Stimulated activated CD8-positive, alpha-beta memory T cell treated with anti-CD3 and anti-CD28 coated beads, Interleukin-15, amount 100 ng/mL, for 4 hours (primary cell): ENCODE measurements at regions not wholly inside any gene's neighbourhood (a gene's known extent, or its start where the extent isn't known, plus 50 kb on each side); places are given as distances from the start of the nearest gene placed in this dataset.
"Not testable (repeated sequence)": the region's sequence is repeated elsewhere in the genome, so short reads cannot be mapped to it uniquely, and the experiment has no call there.

Experiments used
- DNase-seq, 2 donors: peaks; one replicate each; pipeline ENCODE4 v3.0.0-alpha.2; 2020; ENCODE audit warnings: low read depth in 2 of 2

DNA sequence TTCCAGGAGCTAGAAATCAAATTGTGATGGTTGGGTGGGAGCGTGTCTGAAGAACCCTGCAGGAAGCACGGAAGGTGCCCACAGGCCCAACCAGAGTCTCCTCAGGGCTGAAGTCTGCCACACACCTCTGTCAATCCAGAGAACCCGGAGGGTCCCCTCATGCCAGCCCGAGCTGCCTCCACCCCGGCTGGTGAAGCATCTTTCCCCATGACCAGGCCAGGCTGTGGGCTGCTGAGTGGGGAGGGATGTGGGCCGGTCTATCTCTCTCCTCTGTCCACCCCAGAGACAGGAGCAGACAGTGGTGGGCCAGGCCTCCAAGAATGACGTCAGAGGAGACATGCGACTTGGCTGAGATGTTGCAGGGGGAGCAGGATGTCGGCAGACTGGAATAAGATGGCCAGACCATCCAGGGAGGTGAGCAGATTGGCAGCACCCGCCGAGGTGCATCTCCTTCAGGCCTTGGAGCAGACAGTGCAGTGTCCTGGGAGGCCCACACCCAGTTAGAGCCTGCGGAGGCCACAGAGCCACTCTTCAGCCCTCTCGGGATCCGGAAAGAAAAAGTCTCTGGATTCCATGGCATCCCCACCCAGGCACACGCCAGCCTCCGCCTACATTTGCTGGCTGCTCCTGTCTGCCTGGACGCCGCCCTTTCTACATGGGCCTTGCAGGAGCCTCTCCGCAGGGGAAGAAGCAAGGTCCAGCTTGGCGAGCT lies 1524.9 kb downstream of the BRD1 start:
- no peak for DNase-seq

DNA sequence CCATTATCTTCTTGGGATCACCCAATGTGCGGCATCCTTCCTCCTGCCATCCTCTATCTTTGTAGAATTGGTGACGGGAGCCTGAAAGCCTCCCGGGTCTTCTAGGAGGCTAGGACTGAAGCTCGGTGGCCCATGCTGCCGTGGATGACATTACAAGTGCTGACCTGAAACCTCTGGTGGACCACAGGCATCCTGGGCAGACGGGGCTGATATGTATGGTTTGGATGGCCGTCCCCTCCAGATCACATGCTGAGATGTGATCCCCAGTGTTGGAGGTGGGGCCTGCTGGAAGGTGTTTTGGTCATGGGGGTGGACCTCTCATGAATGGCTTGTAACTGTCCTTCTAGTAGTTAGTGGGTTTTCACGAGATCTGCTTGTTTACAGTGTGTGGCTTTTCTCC lies 1525.8 kb downstream of the BRD1 start:
- no peak for DNase-seq

DNA sequence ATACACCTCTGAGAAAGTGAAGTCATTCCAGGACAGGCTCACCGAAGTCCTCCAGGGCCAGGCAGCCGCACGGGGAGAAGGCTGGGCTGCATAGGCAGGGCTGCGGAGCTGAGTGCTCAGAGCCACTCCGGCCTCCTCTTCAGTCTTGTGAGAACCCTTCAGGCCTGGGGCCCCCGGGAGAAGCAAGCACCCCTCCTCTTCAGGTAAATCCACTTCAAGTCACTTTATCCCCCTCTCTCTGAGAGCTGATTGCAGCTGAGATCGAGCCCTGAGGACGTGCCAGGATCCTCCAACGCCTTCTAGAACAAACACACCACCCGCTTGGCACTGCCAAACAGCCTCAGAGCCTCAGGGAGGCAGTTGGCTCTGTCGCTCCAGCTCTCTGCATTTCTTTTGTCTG lies 1526.3 kb downstream of the BRD1 start:
- DNase-seq: no peak

DNA sequence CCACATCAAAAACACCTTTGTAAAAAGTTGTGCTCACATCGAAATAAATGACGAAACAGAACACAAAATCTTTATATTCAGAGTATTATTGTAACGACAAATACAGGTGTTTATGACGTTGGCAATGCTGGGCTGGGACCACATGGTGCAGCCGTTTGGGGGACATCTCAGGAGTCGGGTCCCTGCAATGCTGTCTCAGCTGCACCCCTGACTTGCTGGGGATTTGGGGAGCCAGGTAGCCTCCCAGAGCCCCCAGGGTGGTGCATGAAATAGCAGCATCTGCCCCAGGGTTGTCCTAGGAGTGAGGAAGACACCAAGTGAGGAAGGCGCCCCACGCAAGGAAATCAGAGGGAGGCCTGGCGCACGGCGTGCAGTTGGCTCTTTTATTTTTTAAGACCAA lies 1526.8 kb downstream of the BRD1 start:
- no peak for DNase-seq

DNA sequence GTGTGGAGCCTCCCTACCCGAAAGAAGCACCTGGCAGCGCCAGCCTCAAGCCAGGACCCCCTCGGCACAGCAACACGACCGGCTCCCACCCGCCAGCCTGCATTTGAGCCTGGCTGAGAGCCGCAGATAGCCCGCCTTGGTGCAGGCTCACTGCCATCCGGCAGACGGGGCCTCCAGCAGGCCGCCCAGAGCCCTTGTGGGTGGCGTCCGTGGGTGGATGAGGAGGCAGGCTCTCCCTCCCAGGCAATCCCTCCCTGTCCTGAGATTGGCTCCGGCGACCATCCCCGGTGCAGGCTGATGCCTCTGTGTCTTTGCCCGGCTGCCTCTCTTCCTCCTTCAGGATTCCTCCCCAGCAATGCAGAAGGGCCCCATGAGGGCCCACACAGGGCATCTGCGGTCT lies 1527.9 kb downstream of the BRD1 start:
- DNase-seq: no peak

DNA sequence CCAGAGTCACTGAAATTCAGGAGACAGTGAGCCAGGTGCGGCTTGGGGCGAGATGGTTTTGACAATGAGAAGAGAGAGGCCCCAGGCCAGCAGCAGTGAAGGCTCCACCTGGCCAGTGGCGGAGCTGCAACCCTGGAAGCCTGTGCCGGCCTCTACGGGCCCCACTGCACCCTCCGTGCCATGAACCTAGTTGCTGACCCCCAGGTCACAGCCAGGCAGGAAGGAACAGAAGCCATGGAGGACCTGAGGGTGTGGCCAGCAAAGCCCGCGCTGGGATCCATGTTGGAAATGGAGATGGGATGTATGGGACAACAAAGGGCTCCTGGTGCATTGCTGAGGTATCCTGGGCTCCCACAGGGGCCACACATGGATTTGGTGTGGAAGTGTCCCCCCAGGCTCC lies 1528.5 kb downstream of the BRD1 start:
- no peak for DNase-seq

DNA sequence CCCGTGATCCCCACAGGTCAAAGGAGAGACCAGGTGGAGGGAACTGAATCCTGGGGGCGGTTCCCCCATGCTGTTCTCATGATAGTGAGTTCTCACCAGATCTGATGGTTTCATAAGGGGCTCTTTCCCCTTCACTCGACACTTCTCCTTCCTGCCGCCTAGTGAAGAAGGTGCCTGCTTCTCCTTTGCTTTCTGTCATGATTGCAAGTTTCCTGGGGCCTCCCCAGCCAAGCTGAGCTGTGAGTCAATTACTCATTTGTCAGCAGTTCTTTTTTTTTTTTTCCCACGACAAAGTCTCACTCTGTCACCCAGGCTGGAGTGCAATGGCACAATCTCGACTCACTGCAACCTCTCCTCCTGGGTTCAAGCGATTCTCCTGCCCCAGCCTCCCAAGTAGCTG lies 1530.4 kb downstream of the BRD1 start:
- DNase-seq: no peak

DNA sequence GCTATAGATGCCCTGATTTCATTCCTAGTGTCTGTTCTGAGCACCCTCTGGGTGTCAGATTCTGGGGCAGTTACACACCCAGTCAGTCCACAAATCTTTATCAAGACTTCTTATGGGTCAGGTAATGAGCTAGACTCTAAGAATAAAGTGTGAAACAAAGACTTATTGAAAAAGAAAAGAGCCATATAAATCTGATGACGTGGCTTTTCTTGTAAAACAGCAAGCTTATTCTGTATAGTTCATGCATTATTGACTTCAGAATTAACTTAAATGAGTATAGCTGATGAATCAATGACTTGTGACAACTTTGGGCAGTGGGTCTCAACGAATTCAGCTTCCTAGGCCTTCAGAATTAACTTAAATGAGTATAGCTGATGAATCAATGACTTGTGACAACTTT lies 1527.5 kb downstream of the TBC1D22A start:
- not testable (repeated sequence) for DNase-seq

DNA sequence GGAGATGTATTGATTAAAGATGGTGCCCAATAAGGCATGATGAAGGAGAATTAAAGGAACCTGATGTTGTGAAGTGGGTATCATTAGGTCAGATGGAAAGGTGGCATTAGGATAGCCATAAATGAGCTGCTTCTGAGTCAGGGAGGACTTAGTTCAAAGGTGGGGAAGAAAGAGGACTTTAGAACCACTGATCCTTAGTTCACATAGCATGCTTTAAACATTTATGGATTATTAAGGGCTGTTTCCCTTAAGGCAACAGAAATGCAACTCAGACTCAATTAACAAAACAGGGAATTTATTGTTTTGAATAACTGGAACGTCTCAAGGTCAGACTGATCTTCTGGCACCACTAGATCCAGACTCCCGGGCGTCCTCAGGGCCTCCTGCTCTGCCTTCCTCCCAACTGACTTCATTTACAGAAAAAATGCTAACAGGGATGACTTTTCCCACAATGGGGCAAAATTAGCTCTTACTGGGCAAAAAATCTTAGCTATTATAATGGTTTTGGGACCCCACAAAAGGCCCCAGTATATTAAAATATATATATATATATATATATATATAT lies 1526.0 kb downstream of the TBC1D22A start:
- no peak for DNase-seq

DNA sequence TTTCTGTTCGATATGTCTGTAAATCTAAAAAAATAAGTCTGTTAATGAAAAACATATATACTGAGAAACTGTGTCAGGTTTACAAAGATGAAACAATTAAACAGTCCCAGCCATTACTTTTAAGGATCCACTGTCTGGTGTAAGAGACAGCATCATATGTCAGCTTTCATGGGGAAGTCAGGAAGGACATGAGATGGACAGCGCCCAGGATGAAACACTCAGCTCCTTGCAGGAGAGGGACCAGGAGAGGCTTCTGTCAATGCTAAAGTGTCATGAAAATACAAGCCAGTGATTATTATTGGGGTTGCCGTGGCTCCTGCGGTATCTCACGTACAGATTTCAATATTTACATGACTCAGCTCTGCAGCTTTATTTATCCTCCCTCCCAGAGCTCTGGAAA lies 1524.6 kb downstream of the TBC1D22A start:
- DNase-seq: no peak

DNA sequence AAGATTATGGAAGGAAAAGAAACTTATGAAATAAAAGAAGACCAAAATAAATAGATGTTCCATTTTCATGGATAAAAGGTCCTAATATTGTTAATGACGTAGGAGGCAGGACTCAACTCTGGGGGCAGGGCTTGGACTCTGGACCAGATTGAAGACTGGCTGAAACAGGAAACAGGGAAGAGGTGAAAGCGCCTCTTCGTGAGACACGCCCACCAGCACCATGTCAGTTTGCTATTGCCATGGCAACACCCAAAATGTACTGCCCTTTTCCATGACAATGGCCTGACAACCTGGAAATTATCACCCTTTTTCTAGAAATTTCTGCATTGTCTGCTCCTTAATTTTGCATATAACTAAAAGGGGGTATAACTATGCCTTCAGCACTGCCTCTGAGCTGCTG lies 1522.2 kb downstream of the TBC1D22A start:
- DNase-seq: no peak

DNA sequence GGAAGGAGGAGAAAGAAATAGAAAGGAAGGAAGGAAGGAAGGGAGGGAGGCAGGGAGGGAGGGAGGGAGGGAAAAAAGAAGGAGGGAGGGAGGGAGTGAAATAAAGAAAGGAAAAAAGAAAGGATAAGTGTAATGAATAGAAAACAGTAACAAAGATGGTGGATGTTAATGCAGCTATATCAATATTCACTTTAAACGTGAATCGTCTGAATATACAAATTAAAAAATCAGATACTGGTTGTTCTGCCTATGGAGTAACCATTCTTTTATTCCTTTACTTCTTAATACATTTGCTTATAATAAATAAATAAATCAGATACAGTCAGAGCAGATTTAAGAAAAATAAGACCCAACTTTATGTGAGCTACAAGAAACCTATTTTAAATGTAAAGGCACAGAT lies 1520.4 kb downstream of the TBC1D22A start:
- no peak for DNase-seq

DNA sequence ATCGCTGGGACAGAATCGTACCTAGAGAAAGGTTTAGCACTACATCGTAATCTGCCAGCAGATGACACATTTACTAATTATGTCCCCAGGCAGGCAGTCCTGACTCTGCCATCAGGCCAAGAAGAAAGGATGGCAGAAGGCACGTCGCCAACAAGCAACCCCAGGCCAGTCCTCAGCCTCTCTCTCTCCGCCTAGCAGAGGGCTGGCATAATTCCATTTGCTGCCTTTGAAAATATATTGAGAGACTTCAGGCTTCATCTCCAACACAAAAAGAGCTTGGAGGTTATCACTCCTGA lies 1517.0 kb downstream of the TBC1D22A start:
- no peak for DNase-seq

DNA sequence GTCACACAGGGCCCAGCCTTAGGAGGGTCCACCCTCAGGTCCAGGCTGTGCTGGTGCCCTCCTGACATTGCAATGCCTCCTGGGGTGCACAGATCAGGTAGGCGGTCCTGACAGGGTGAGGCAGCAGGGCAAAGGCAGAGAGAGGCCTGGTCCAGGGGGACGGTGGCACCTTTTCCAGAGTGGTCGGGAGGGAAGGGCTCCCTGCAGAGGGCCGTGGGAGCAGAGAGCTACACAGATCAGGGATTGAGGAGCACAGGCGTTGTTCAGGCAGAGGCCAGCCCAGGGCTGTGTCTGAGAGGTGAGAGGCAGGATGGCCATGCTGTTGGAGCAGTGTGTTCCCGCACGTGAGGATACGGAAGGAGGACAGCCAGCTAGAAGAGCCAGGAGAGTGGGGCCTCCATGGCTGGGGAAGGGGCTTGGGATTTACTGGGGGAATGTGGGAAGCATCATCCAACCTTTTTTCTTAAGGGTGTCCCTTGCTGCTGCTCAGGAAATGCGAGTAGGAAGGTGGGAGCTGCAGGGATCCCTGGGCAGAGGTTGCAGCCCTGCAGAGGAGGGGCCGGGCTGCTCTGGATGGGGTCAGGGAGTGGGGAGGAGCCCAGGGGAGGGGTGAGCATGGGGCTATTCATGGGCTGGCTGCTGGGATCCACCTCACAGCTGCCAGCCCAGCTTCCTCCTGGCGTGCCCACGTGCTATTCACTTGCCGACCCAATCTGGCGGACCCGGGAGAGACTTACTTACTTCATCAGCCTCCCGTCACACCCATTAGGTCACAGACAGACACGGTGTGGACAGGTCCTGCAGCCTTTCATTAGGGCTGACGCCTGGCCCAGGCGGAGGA lies 1516.4 kb downstream of the TBC1D22A start:
- no peak for DNase-seq

DNA sequence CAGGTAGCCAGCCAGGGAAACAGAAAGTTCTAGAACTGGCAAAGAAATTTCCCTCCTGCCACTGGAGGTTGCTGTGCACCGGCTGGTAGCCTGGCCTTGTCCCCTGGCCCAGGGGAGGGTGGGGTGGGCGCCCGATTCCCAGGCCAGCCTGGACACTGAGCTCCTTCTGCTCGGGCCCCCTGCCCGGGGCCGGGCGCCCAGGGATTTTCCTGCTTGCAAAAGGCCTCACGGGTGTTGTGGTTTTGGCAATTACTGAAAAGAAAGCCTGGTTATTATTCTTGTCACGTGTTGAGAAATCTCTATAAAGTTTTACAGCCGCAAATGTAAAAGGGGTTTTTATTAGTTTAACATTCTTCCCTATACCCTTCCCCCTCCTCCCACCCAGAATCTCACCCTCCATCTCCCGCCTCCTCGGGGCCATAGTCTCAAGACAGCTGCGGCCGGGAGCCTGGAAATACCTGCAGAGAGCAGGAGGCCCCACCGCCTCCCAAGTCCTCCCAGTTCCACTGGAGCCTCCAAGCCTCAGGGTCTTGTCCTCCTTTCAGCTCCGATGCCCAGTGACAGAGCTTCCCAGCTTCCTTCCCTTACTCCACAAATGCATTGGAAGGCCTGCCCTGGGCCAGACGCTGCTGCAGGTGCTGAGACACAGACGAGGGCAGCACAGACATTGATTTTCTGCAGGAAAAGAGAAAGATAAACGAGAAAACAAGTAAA lies 1515.6 kb downstream of the TBC1D22A start:
- DNase-seq: no peak

DNA sequence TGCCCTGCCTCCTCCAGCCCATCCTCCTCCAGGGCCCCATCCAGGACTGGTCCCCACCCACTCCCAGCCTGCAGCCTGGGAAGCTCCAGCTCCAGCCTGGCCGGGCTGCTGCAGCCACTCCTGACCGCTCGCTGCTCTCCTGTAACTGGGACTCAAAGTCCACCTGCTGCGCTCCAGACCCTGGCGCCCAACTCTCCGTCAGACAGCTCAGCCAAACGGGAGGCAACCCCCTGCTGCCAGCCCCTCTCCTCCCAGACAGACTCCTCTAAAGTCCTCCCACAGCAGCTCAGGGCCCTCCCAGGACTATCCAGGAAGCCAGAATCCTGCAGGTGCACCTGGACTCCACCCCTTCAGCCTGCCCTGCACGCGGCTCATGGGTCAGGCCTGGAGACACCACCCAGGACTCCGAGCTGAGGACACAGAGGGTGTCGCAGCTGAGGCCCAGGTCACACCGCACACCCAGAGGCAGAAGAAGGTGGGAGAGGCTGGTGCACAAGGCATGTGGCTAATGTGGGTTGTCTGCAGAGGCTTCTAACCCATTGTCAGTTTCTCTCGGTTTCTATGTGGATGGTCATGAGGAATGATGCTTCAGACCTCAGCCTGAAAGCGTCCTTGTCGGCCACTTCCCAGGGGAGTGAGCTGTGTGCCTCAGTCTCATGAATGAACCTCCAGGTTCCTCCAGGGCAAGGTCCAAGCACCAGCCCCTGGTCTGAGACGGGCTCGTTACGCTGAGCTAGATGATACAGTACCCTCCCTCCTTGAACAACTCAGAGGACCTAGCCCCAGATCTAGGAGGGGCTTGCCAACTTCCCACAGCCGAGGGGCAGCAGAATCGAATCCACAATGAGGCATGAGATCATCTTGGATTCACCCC lies 1514.8 kb downstream of the TBC1D22A start:
- DNase-seq: no peak

DNA sequence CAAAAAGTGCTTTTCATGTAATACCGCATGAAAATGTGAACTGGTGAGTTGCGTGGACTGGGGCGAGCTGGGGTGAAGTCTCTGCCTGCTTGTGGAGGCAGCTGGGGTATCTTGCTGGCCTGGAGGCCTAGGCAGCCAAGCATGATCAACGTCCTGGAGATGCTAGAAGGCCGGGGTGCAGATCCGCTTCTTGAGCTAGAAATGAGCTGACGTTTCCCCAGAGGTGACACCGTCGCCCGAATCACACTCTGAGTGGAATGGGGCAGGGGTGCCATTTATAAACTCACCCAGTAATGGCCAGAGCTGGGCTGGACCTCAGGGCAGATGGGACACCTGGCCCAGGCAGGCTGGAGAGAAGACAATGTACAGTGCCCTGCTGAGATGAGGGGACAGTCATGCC lies 1513.0 kb downstream of the TBC1D22A start:
- DNase-seq: no peak

DNA sequence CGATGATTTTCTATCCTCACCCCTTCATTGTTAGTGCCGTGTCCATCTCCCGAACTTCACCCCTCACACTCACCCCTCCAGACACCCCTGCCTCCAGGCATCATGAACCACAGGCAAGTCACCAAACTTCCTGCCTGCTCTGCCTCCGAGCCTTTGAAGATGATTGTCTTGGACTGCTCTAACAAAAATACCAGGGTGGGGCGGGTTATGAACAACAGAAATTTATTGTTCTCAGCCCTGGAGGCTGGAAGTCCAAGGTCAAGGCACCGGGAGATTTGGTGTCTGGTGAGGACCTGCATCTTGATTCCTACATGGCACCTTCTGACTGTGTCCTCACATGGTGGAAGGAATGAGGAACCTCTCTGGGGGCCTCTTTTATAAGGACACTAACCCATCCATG lies 1508.3 kb downstream of the TBC1D22A start:
- no peak for DNase-seq

DNA sequence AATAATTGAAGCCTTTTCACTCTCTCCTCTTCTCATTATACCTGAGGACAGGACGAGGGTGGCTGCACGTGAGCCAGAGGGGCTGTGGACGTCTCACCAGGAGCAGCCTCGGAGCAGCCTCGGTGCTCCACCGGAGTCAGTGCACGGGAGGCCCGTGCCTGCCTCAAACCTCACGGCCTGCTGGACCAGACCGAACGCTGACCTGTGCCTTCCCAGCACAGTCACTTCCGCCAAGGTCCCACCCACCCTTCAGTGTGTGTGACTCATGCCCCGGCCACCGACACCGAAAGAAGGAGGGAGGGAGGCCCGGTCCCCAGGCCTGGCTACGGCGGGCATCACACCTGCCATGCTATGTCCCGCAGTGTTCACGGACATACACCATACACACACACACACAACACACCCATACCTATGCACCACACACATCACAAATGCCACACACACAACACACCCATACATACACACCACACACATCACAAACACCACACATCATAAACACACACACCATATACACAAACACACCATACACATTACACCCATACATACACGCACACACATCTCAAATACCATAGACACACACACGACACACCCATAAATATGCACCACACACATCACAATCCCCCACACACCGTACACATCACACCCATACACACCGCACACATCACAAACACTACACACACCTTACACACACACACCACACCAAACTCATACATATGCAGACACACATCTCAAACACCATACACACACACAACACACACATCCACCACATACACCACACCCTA lies 1506.5 kb downstream of the TBC1D22A start:
- DNase-seq: no peak

DNA sequence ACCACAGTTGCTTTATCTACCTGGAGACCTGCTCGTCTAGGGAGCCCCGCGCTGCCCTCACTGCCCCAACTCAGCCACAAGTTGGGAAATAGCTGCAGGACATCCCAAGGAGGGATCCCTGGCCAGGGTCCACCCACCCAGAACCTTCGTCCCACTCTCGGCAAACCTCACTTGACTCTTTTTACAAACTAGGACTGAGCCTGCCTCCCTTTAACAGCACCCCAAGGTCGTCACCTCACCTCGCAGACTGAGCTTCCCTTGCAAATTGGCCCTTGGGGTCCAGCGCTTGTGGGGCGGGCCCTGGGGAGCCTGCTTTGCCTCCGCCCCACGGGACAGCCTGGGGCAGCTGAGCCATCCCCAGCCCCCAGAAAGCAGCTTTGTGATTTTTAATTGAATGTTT lies 1505.8 kb downstream of the TBC1D22A start:
- DNase-seq: no peak

DNA sequence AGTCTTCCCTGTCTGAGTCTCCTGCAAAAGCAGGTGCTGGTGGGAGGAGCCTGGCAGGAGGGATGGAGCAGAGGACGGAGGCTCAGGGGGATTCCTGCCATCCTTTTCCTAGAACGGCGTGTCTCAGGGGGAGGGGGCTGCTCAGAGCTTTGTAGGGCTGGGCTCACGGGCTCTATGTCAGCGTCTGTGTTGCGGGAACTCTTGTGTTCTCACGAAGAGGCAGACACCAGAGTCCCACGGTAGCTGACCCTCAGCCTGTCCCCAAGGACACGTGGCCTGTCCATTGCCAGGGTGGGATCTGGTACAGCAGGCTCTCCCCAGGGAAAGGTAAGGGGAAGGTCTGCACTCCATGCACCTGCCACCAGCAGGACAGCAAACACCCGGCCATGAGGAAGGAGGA lies 1505.2 kb downstream of the TBC1D22A start:
- no peak for DNase-seq
